Fibroblast of lung (primary cell): ENCODE measurements at regions not wholly inside any gene's neighbourhood (a gene's known extent, or its start where the extent isn't known, plus 50 kb on each side); places are given as distances from the start of the nearest gene placed in this dataset.

ENCODE experiments used
- DNase-seq, 2 donors: peaks; one replicate each; pipeline versions ENCODE4 v3.0.0 to v3.0.0-alpha.2; 2010; ENCODE audit warnings: low read depth in 2 of 2
- H2AFZ ChIP-seq: 2 replicates; pipeline ENCODE4 v1.5.1; 2012; ENCODE audit warnings: low read length, control low read depth, inconsistent platforms
- H3K27ac ChIP-seq: 2 replicates; pipeline ENCODE4 v1.5.1; 2011; ENCODE audit warnings: low read length, control low read depth; ENCODE audit not compliant: insufficient read depth
- H3K27me3 ChIP-seq: 2 replicates; pipeline ENCODE4 v1.5.1; 2011; ENCODE audit warnings: mild to moderate bottlenecking, low read length; ENCODE audit not compliant: control insufficient read depth, insufficient read depth
- H3K36me3 ChIP-seq: 2 replicates; pipeline ENCODE4 v1.5.1; 2011; ENCODE audit warnings: low read length; ENCODE audit not compliant: control insufficient read depth, insufficient read depth
- H3K4me1 ChIP-seq: 2 replicates; pipeline ENCODE4 v1.5.1; 2011; ENCODE audit warnings: low read length; ENCODE audit not compliant: control insufficient read depth, insufficient read depth; ENCODE audit errors: extremely low read depth
- H3K4me2 ChIP-seq: 2 replicates; pipeline ENCODE4 v1.5.1; 2011; ENCODE audit warnings: low read length, control low read depth; ENCODE audit not compliant: insufficient read depth; ENCODE audit errors: extremely low read depth
- H3K4me3 ChIP-seq, 4 experiments: fragments of 200-600 bp in 1 of 4; sonication (generic) in 1 of 4; replicated peaks in 1 of 4; 2 replicates each; pipeline ENCODE4 v1.5.1; 2011 to 2016; ENCODE audit warnings: low read length in 4 of 4, low read depth in 3 of 4, mild to moderate bottlenecking in 3 of 4, control low read depth in 2 of 4, inconsistent platforms in 1 of 4, mixed read lengths in 1 of 4; ENCODE audit not compliant: insufficient read depth in 1 of 4; ENCODE audit errors: control extremely low read depth in 1 of 4
- H3K79me2 ChIP-seq: 2 replicates; pipeline ENCODE4 v1.5.1; 2012; ENCODE audit warnings: mild to moderate bottlenecking, low read length, inconsistent platforms; ENCODE audit not compliant: control insufficient read depth, insufficient read depth
- H3K9ac ChIP-seq: 2 replicates; pipeline ENCODE4 v1.5.1; 2011; ENCODE audit warnings: mild to moderate bottlenecking, low read length, control low read depth; ENCODE audit not compliant: insufficient read depth
- H3K9me3 ChIP-seq: 2 replicates; pipeline ENCODE4 v1.5.1; 2012; ENCODE audit warnings: low read depth, low read length; ENCODE audit not compliant: control insufficient read depth, insufficient read depth
- H4K20me1 ChIP-seq: 2 replicates; pipeline ENCODE4 v1.5.1; 2011; ENCODE audit warnings: low read length; ENCODE audit not compliant: control insufficient read depth, insufficient read depth; ENCODE audit errors: extremely low read depth
- EZH2 ChIP-seq: IDR thresholded peaks from 2 replicates; pipeline ENCODE4 v1.5.1; 2012; ENCODE audit warnings: low read length, control low read depth, mild to moderate bottlenecking; ENCODE audit errors: missing control alignments
- TF ChIP-seq, protein P1 (sequence below), 2 donors: IDR thresholded peaks in 1 of 2; conservative IDR thresholded peaks in 1 of 2; 1 replicate in 1 of 2; 2 replicates in 1 of 2; pipeline ENCODE4 v1.5.1; 2011 to 2012; ENCODE audit warnings: low read length in 2 of 2, control low read depth in 1 of 2, inconsistent platforms in 1 of 2, low read depth in 1 of 2, mild to moderate bottlenecking in 1 of 2

DNA sequence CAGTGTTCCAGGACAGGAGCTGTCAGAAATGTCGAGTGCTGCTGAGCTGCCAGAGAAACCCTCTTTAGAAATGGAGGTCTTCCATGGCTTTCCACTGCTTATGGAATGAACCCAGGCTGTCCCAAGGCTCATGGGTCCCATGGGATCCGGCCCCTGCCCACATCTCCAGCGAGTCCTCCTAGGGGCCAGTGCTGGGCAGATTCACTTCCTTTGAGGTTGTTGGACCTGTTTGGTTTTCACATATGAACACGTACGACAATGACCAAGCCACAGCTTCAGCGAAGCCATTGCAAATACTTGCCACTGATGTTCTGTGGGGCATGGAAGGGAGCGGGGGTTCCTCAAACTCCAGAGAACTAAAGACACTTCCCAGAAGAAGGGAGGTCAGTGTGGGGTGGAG is 483.3 kb downstream of the TBC1D22A start:
- Histone ChIP-seq H3K36me3 (no peaks in the 10 kb centered on the region), H2AFZ (no peak overlapping the region), H3K4me3 (no peak overlapping the region), H3K4me2 (no peak overlapping the region), H3K9me3 (no peaks in the 10 kb centered on the region), H3K79me2 (no peaks in the 10 kb centered on the region), H3K27me3 (no peaks in the 10 kb centered on the region), H3K27ac (no peak overlapping the region), H3K9ac (no peak overlapping the region), H3K4me1 (no peaks in the 10 kb centered on the region), H4K20me1 (no peaks in the 10 kb centered on the region)
- no peak for DNase-seq
- TF ChIP-seq, protein P1, sequence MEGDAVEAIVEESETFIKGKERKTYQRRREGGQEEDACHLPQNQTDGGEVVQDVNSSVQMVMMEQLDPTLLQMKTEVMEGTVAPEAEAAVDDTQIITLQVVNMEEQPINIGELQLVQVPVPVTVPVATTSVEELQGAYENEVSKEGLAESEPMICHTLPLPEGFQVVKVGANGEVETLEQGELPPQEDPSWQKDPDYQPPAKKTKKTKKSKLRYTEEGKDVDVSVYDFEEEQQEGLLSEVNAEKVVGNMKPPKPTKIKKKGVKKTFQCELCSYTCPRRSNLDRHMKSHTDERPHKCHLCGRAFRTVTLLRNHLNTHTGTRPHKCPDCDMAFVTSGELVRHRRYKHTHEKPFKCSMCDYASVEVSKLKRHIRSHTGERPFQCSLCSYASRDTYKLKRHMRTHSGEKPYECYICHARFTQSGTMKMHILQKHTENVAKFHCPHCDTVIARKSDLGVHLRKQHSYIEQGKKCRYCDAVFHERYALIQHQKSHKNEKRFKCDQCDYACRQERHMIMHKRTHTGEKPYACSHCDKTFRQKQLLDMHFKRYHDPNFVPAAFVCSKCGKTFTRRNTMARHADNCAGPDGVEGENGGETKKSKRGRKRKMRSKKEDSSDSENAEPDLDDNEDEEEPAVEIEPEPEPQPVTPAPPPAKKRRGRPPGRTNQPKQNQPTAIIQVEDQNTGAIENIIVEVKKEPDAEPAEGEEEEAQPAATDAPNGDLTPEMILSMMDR (conservative IDR thresholded peaks at IDR 0.05 in 1 of 2, IDR thresholded peaks at IDR 0.05 in 1 of 2; ENCODE audit: low read depth in 1 of 2, low read length in 2 of 2) = no peak
- TF ChIP-seq EZH2 = no peak

- Histone ChIP-seq H3K27ac (no peak overlapping the region), H3K9me3 (no peaks in the 10 kb centered on the region), H3K36me3 (no peaks in the 10 kb centered on the region), H3K79me2 (no peaks in the 10 kb centered on the region), H3K4me2 (no peak overlapping the region), H3K4me1 (no peaks in the 10 kb centered on the region), H3K4me3 (no peak overlapping the region), H3K27me3 (no peaks in the 10 kb centered on the region), H3K9ac (no peak overlapping the region), H2AFZ (no peak overlapping the region), H4K20me1 (no peaks in the 10 kb centered on the region)
- no peak for DNase-seq
- TF ChIP-seq EZH2 = no peak
- TF ChIP-seq, protein P1 (conservative IDR thresholded peaks at IDR 0.05 in 1 of 2, IDR thresholded peaks at IDR 0.05 in 1 of 2; ENCODE audit: low read depth in 1 of 2, low read length in 2 of 2) = no peak
Observed at GRCh38 chr22:47245286-47245685, 482.8 kb downstream of the TBC1D22A start.

DNA sequence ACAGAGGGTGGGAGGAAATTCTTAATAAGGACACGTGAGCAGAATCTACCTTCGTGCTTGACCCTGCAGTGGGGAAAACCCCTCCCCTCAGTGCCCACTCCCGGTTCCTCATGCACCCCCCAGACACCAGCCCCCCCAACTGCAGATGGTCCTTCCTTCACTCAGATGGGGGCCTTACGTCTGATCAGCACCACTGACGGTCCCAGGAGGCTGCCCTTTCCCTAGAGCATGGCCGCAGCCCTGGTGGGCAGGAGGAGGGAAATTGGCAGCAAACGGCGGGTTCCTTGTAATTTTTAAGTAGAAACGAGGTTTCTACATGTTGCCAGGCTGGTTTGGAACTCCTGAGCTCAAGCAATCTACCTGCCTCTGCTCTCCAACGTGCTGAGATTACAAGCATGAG is 477.7 kb downstream of the TBC1D22A start:
- Histone ChIP-seq H3K79me2 (no peaks in the 10 kb centered on the region), H3K9me3 (no peaks in the 10 kb centered on the region), H3K4me2 (no peak overlapping the region), H3K27ac (no peak overlapping the region), H3K27me3 (no peaks in the 10 kb centered on the region), H4K20me1 (no peaks in the 10 kb centered on the region), H3K9ac (no peak overlapping the region), H2AFZ (no peak overlapping the region), H3K36me3 (no peaks in the 10 kb centered on the region), H3K4me1 (no peaks in the 10 kb centered on the region), H3K4me3 (no peak overlapping the region)
- no peak for DNase-seq
- TF ChIP-seq EZH2 = no peak
- TF ChIP-seq, protein P1 (conservative IDR thresholded peaks at IDR 0.05 in 1 of 2, IDR thresholded peaks at IDR 0.05 in 1 of 2; ENCODE audit: low read depth in 1 of 2, low read length in 2 of 2) = no peak
